HG03025 (cell line): ENCODE measurements at regions not wholly inside any gene's neighbourhood (a gene's known extent, or its start where the extent isn't known, plus 50 kb on each side); places are given as distances from the start of the nearest gene placed in this dataset.

Source experiments
- ATAC-seq: cut with Tn5 transposase; IDR thresholded peaks from one replicate; pipeline ENCODE4 v1.9.1; 2021; ENCODE audit warnings: mild to moderate bottlenecking, moderate library complexity; ENCODE audit not compliant: unreplicated experiment, low FRiP score

DNA sequence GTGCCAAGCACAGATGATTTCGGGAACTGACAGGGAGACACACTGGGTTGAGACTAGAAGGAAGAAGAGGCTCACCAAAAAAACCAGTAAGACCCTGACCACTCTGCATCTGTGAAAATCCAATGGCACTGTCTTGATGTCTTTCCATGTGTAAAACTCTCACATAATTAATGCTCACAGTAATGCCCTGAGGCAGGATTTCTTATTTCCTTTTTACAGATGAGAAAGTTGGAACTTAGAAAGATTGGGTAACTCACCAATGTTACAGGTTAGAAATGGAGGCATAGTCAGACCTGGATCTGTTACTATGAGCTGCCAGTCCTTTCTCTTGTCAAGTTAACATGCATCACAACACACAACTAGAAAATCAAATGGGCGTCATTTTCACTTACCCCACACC is 151.0 kb upstream of the MCHR2 start:
- no peak for ATAC-seq

- ATAC-seq = no peak
These were observed 144.5 kb upstream of the MCHR2 start for GRCh38 chr6:100138346-100139022.

DNA sequence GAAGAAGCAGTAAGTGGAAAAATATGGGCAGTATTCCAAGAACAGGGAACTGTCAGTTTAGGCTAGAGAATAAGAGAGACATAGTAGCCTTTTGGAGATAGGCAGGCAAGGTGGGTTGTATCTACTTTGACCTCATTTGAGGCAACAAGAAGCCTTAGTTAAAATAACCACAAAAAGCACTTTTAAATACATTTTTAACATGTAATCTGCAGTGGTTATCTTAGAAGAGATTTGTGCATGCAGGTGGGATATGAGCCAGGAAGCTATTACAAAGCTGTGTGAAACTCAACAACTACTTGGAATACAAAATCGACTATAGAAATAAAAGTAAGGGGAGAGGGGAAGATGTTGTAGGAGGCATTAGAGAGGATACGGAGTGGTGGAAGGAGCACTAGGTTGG is 143.7 kb upstream of the MCHR2 start:
- no peak for ATAC-seq

DNA sequence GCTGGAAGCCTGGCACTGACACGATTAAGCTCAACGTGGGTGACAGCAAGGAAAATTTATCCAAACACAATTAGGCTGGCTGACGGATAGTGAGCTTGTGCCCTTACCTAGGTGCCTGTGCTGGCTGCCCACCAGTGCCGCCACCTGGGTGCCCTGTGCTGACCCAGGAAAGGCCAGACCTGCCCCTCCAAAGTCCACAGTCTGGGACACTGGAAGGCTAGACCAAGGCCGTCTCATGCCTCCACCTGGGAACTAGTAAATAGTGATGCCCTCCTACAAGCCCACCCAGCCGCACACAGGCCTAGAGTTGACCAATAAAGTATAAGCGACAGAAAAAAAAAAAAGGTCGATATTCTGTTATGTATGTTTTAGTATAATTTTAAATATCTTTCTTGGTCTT is 142.6 kb upstream of the MCHR2 start:
- ATAC-seq = no peak

GRCh38 chr6:100135977-100136376 is 142.0 kb upstream of the MCHR2 start:
- ATAC-seq = no peak

DNA sequence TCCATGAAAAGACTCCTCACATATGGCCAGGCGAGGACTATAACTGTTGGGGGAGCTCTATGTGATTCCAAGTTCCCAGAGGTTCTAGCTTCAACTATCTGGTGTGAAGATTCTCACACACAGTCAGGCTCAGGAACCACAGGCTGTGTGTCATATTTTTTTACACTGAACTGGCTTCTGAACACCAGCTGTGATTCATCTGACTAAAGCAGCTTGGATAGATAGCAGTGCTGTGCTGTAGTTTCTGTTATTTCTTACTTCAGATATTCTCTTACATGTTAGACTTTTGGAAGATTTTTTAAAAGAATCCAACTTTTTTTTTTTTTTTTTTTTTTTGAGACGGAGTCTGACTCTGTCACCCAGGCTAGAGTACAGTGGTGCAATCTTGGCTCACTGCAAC is 140.7 kb upstream of the MCHR2 start:
- no peak for ATAC-seq

- ATAC-seq = no peak
These were observed 140.3 kb upstream of the MCHR2 start for GRCh38 chr6:100134297-100134696.

GRCh38 chr6:100132005-100132404 is 138.0 kb upstream of the MCHR2 start:
- ATAC-seq = no peak

DNA sequence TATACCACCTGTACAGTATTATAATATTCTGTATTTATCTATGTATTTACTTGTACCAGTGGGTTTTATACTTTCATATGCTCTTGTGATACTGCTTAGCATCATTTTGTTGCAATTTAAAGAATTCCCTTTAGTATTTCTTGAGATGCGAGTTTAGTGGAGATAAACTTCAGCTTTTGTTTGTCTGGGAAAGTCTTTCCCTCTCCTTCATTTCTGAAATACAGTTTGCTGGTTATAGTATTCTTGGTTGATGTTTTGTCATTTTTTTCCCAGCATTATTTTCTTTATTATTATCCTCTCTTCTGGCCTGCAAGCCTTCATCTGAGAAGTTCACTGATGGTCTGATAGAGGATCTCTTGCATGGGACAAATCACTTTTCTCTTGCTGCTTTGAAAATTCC is 136.6 kb upstream of the MCHR2 start:
- ATAC-seq = no peak

GRCh38 chr6:100126790-100127484 is 132.9 kb upstream of the MCHR2 start:
- no peak for ATAC-seq

- ATAC-seq = no peak
These were observed 128.0 kb upstream of the MCHR2 start for GRCh38 chr6:100121854-100122609.

DNA sequence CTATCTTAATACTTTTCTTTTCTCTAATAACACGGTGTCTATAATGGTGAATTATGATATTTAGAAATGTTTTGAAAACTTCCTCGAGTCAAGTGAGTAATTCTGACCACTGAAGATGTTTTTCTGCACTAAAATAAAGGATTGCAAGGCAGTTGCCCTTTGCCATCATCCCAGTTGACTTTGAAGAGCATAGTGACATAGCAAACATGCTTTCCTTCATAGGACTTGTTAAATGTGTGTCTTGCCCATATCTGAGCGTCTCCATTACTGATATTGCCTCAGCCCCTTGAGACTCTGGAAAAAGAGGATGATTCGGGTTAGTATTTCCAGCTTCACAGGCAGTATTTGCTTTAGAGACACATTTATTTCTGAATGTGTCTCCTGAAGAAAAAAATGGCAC is 125.2 kb upstream of the MCHR2 start:
- ATAC-seq = no peak

DNA sequence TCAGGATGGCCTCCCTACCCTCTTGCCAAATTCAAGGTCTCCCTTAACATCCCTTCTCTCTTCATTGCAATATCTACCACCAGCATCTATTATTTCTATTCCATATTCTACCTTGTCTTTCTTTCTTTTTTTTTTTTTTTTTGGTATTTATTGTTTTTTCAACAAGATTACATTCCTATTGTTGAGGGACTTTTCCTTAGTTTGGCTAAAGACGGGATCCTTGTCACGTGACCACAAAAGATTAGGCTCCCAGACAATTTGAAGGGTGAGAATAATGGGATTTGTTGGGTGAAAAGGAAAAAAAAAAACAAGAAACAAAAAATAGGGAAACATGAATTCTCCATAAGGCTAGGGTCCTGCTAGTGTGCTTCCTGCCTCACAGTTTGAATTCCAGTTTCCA is 124.3 kb upstream of the MCHR2 start:
- ATAC-seq = no peak

DNA sequence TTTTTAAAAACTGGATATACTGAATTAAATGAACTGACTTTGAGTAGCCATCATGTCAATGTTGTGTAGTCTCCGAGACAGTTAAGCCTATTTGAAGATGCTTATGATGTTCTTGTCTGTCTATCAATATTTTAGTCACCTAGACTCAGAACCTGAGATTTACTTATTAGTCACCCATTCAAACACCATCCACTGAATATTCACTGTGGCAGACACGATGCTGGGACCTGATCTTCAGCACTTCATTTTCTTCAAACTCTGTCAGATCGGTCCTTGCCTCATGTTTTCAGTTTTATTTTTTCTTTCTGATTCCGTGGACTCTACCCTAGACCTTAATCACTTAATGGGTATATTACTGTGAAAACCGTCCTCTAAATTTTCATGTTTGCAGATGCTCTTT is 123.7 kb upstream of the MCHR2 start:
- ATAC-seq = no peak

- ATAC-seq = no peak
These were observed 122.6 kb upstream of the MCHR2 start for GRCh38 chr6:100116411-100117194.

DNA sequence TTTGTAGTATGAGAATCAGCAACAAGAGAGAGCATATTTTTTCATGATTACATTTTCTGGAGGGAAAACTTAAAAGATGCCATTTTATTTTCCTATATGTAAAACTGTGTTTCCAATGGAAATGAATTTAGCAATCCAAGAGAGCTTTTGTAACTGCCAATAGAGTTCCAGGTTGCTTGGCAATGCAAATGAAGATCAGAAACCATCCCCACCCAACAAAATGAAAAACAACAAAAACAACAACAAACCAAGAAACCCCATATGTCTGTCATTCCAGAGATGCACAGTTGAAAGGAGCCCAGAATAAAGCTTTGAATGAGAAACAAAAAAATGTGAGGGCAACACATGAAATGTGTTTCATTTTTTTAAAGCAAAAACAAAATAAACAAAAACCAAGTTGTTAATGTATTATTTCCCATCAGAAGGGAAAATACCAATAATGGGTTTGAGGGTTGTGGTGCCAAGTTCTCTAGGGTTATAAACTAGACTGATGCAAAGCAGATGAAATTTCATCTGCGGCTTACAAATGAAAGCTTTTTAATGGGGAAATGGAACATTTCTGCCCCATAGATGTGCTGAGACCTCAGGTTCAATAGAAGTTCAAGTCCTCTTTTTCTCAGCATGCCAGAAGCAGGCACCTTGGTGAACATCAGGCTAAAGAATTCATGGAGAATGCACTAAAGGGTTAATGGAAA is 121.5 kb upstream of the MCHR2 start:
- ATAC-seq = no peak

DNA sequence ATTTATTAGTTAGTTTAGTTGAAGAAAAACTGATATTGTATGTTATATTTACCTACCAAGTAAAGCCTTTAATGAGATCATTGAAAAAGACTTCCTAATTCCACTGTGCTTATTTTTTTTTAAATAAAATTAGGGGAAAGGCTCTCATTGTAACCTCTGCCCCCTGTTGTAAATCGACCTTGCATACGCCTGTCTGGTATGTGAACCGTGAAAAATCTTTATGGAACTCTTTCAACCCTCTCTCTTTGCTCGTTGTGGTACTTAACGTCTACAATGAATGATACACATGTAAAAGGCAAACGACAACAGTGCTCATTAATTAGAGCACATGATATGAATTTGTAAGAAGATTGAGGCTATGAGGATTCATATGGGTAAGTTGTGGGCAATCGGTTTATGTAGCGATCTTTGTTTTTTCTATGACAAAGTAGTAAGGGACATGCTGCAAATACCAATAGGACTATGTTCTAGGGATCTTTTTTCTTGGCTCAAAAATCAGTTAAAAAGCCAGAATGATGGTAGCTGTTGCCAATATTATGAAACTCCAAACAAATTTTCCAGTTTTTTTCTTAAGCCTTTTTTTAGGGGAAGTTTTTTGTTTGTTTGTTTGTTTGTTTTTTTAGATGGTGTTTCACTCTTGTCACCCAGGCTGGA is 119.0 kb upstream of the MCHR2 start:
- no peak for ATAC-seq

- no peak for ATAC-seq
These were observed 112.0 kb upstream of the MCHR2 start for GRCh38 chr6:100105919-100106529.

DNA sequence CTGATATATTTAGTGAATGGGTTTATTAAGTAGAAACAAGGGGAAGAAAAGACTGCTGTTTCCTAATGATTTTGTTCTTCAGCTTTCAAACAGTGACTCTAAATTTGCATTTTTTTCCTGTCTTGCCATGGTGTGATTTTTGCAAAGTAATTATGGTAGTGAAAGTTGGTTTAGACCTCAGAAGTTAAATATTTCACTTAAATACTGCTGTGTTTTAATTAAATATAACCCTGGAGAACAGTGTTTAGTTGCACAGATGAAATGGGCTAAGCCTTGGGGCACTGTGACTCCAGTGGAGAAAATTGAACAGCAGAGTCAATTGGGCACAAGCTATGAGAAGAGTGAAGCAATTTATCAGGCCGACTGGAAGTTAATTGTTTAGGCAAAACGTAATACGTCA is 111.1 kb upstream of the MCHR2 start:
- ATAC-seq = no peak
